CD4-positive, alpha-beta T cell (primary cell): ENCODE measurements at regions not wholly inside any gene's neighbourhood (a gene's known extent, or its start where the extent isn't known, plus 50 kb on each side); places are given as distances from the start of the nearest gene placed in this dataset.

ENCODE experiments used
- ATAC-seq: fragments of 200-7000 bp; cut with Tn5 transposase; one replicate; pipeline ENCODE4 v1.10.0; 2022; ENCODE audit warnings: mild to moderate bottlenecking; ENCODE audit not compliant: poor library complexity
- CTCF ChIA-PET: fragments of 350-600 bp; sonication (Branson Sonifier 250); formaldehyde crosslinking; loops from one replicate; lab custom pipeline; 2021; ENCODE audit warnings: antibody characterized with exemption, inconsistent platforms; lab: Charles Lee
- POLR2A ChIA-PET: fragments of 350-600 bp; sonication (Branson Sonifier 250); formaldehyde crosslinking; loops from one replicate; lab custom pipeline; 2021; ENCODE audit warnings: antibody characterized with exemption, inconsistent platforms; lab: Charles Lee
- DNase-seq, 14 experiments: peaks; one replicate each; pipeline ENCODE4 v3.0.0-alpha.2; 2013 to 2020; ENCODE audit warnings: mixed read lengths in 2 of 14
- H3K27ac ChIP-seq, 2 donors: one replicate each; pipeline versions ENCODE4 v1.5.1 to v1.7.0; 2013; ENCODE audit warnings: low read length in 2 of 2, low read depth in 1 of 2, mild to moderate bottlenecking in 1 of 2
- H3K27me3 ChIP-seq, 2 experiments: 1 replicate in 1 of 2; 2 replicates in 1 of 2; pipeline versions ENCODE4 v1.6.1 to v1.7.0; 2013; ENCODE audit warnings: low read length in 2 of 2, control low read depth in 1 of 2, mild to moderate bottlenecking in 1 of 2, moderate library complexity in 1 of 2; ENCODE audit not compliant: insufficient read depth in 2 of 2, control insufficient read depth in 1 of 2
- H3K36me3 ChIP-seq: one replicate; pipeline ENCODE4 v1.6.1; 2013; ENCODE audit warnings: low read length, control low read depth; ENCODE audit not compliant: insufficient read depth
- H3K4me1 ChIP-seq: one replicate; pipeline ENCODE4 v1.6.1; 2013; ENCODE audit warnings: low read length, control low read depth; ENCODE audit not compliant: insufficient read depth
- H3K4me3 ChIP-seq: one replicate; pipeline ENCODE4 v1.5.1; 2013; ENCODE audit warnings: mild to moderate bottlenecking, low read length, moderate library complexity
- H3K9me3 ChIP-seq, 2 experiments: 1 replicate in 1 of 2; 2 replicates in 1 of 2; pipeline versions ENCODE4 v1.6.1 to v1.7.0; 2013; ENCODE audit warnings: low read length in 2 of 2, mild to moderate bottlenecking in 2 of 2, control low read depth in 1 of 2, moderate library complexity in 1 of 2; ENCODE audit not compliant: control insufficient read depth in 1 of 2, insufficient read depth in 1 of 2
- H3K27ac Mint-ChIP-seq: one replicate; pipeline ENCODE4 v1.8.0; 2020; ENCODE audit warnings: mixed read lengths
- H3K27me3 Mint-ChIP-seq: one replicate; pipeline ENCODE4 v1.8.0; 2021; ENCODE audit warnings: mixed read lengths
- H3K36me3 Mint-ChIP-seq: one replicate; pipeline ENCODE4 v1.8.0; 2021; ENCODE audit warnings: low read depth, mixed read lengths
- H3K4me1 Mint-ChIP-seq: one replicate; pipeline ENCODE4 v1.8.0; 2021; ENCODE audit warnings: low read depth, mixed read lengths
- H3K4me3 Mint-ChIP-seq: one replicate; pipeline ENCODE4 v1.8.0; 2020; ENCODE audit warnings: mild to moderate bottlenecking, mixed read lengths
- H3K9me3 Mint-ChIP-seq: one replicate; pipeline ENCODE4 v1.8.0; 2020; ENCODE audit warnings: mixed read lengths
- CTCF ChIP-seq: fragments of 200-600 bp; IDR thresholded peaks from one replicate; pipeline ENCODE4 v1.8.0; 2022; ENCODE audit warnings: antibody characterized with exemption, mild to moderate bottlenecking
- intact Hi-C, 2 experiments: fragments of 100-400 bp; cut with DNase I in 1 of 2; cut with micrococcal nuclease in 1 of 2; formaldehyde crosslinking; loops; one replicate each; pipeline versions ENCODE4 v1.15.1 to v1.9.0; 2023 to 2025; cut with DNase I, micrococcal nuclease

DNA sequence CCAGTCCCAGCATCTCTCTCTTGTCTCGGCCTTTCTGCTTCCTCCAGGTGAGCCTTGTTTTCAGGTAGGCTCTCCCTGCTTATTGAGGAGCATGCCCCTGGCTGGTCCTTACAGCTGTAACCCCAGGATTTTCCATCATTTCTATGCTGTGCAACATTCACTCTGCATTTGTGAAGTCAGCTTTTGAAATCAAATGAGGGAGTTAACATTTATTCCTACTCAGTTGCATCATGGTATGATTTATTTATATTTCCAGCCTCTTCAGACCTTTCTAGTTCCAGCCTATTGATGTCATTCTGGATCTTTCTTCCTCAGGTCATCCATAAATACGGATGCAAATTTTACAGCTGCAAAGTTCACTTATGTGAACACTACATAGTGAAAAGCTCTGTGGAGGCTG is 755.6 kb downstream of the TYW1 start:
- no peak for DNase-seq
- Histone ChIP-seq H3K36me3 (no peaks in the 10 kb centered on the region), H3K9me3 (peaks cover 0 to 15% of the 10 kb centered on the region in 2 experiments), H3K27me3 (no peaks in the 10 kb centered on the region), H3K4me1 (no peaks in the 10 kb centered on the region), H3K4me3 (no peak overlapping the region), H3K27ac (no peak overlapping the region)
- no peaks in the 10 kb centered on the region for H3K36me3 Mint-ChIP-seq
- H3K27me3 Mint-ChIP-seq: no peaks in the 10 kb centered on the region
- ChIA-PET POLR2A (no interaction called here), CTCF (no interaction called here)
- no peak overlapping the region for H3K4me3 Mint-ChIP-seq
- TF ChIP-seq CTCF: no peak
- no peak for ATAC-seq
- intact Hi-C loops: no loop called here
- H3K27ac Mint-ChIP-seq: no peak overlapping the region
- H3K4me1 Mint-ChIP-seq: no peaks in the 10 kb centered on the region
- H3K9me3 Mint-ChIP-seq: no peaks in the 10 kb centered on the region

GRCh38 chr7:67753891-67754290 is 757.3 kb downstream of the TYW1 start:
- DNase-seq (no peak), ATAC-seq (no peak)
- Mint-ChIP-seq H3K4me3 (no peak overlapping the region), H3K27me3 (no peaks in the 10 kb centered on the region), H3K36me3 (no peaks in the 10 kb centered on the region), H3K27ac (no peak overlapping the region), H3K4me1 (no peaks in the 10 kb centered on the region), H3K9me3 (peaks cover 3% of the 10 kb centered on the region)
- Histone ChIP-seq H3K27ac (no peak overlapping the region), H3K27me3 (no peaks in the 10 kb centered on the region), H3K4me1 (no peaks in the 10 kb centered on the region), H3K9me3 (peaks cover 0 to 10% of the 10 kb centered on the region in 2 experiments), H3K36me3 (no peaks in the 10 kb centered on the region), H3K4me3 (no peak overlapping the region)
- CTCF ChIA-PET: no interaction called here
- intact Hi-C loops: no loop called here
- no peak for TF ChIP-seq CTCF
- POLR2A ChIA-PET: no interaction called here

DNA sequence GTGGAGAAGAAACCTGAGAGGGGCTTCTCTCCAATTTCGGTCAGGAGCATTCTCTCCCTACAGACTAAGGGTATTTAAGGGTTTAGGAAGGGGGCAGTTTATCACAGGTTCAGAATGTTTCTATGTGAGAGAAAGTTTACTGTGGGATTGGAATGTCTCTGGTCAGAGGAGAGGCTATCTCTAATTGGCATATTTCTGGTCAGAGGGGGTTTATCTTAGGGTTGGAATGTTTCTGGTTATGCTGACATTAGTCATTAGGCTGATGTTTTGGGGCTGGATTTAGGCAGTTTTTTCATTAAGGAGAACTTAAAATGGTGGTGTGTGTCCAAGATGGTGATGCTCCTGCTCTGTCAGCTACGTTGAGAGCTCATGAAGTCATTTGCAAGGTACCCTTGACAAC is 758.0 kb downstream of the TYW1 start:
- no peak for TF ChIP-seq CTCF
- Histone ChIP-seq H3K27me3 (no peaks in the 10 kb centered on the region), H3K4me1 (no peaks in the 10 kb centered on the region), H3K4me3 (no peak overlapping the region), H3K27ac (no peak overlapping the region), H3K9me3 (peaks cover 0 to 5% of the 10 kb centered on the region in 2 experiments), H3K36me3 (no peaks in the 10 kb centered on the region)
- Mint-ChIP-seq H3K4me3 (no peak overlapping the region), H3K4me1 (no peaks in the 10 kb centered on the region), H3K36me3 (no peaks in the 10 kb centered on the region), H3K27me3 (no peaks in the 10 kb centered on the region), H3K27ac (no peak overlapping the region), H3K9me3 (peaks cover 4% of the 10 kb centered on the region)
- no peak for ATAC-seq
- intact Hi-C loops: no loop called here
- CTCF ChIA-PET: no interaction called here
- DNase-seq: no peak
- POLR2A ChIA-PET: no interaction called here
